GDM1 (cell line): ENCODE measurements at regions not wholly inside any gene's neighbourhood (a gene's known extent, or its start where the extent isn't known, plus 50 kb on each side); places are given as distances from the start of the nearest gene placed in this dataset.

Source experiments
- DNase-seq: peaks from one replicate; lab custom pipeline; 2025; lab: John Stamatoyannopoulos, UW

- no peak for DNase-seq
These were observed 719.5 kb downstream of the XPNPEP1 start for GRCh38 chr10:109203646-109204353.

GRCh38 chr10:109202111-109202510 lies 721.2 kb downstream of the XPNPEP1 start:
- DNase-seq, result no peak

- DNase-seq, result no peak
These were observed 722.7 kb downstream of the XPNPEP1 start for GRCh38 chr10:109200646-109201045.

- no peak for DNase-seq
These were observed 731.5 kb downstream of the XPNPEP1 start for GRCh38 chr10:109191823-109192222.

GRCh38 chr10:109191341-109191740 lies 732.0 kb downstream of the XPNPEP1 start:
- DNase-seq, result no peak

GRCh38 chr10:109187677-109188076 lies 735.6 kb downstream of the XPNPEP1 start:
- no peak for DNase-seq

- no peak for DNase-seq
These were observed 739.9 kb downstream of the XPNPEP1 start for GRCh38 chr10:109183366-109183765.

- DNase-seq, result no peak
These were observed 744.7 kb downstream of the XPNPEP1 start for GRCh38 chr10:109178591-109178990.

GRCh38 chr10:109174526-109174925 lies 748.8 kb downstream of the XPNPEP1 start:
- no peak for DNase-seq

GRCh38 chr10:109173937-109174336 lies 749.4 kb downstream of the XPNPEP1 start:
- DNase-seq, result no peak

- no peak for DNase-seq
These were observed 750.2 kb downstream of the XPNPEP1 start for GRCh38 chr10:109173121-109173520.

- no peak for DNase-seq
These were observed 756.4 kb downstream of the XPNPEP1 start for GRCh38 chr10:109166935-109167334.

GRCh38 chr10:109159351-109159750 lies 764.0 kb downstream of the XPNPEP1 start:
- no peak for DNase-seq

- no peak for DNase-seq
These were observed 766.9 kb downstream of the XPNPEP1 start for GRCh38 chr10:109156396-109156795.

- no peak for DNase-seq
These were observed 773.5 kb downstream of the XPNPEP1 start for GRCh38 chr10:109149666-109150350.

- DNase-seq, result no peak
These were observed 795.9 kb downstream of the XPNPEP1 start for GRCh38 chr10:109127363-109127762.

- DNase-seq, result no peak
These were observed 796.8 kb downstream of the XPNPEP1 start for GRCh38 chr10:109126541-109126940.

- DNase-seq, result no peak
These were observed 797.3 kb downstream of the XPNPEP1 start for GRCh38 chr10:109126016-109126415.

GRCh38 chr10:109115179-109115578 lies 808.1 kb downstream of the XPNPEP1 start:
- DNase-seq, result no peak

GRCh38 chr10:109114579-109114978 lies 808.7 kb downstream of the XPNPEP1 start:
- DNase-seq, result no peak

- no peak for DNase-seq
These were observed 816.7 kb downstream of the XPNPEP1 start for GRCh38 chr10:109106604-109107003.

- DNase-seq, result no peak
These were observed 817.6 kb downstream of the XPNPEP1 start for GRCh38 chr10:109105725-109106124.

GRCh38 chr10:109104806-109105205 lies 818.5 kb downstream of the XPNPEP1 start:
- DNase-seq, result no peak

- DNase-seq, result no peak
These were observed 820.0 kb downstream of the XPNPEP1 start for GRCh38 chr10:109103278-109103677.
